IMR-90 (cell line): ENCODE measurements at regions not wholly inside any gene's neighbourhood (a gene's known extent, or its start where the extent isn't known, plus 50 kb on each side); places are given as distances from the start of the nearest gene placed in this dataset.

Experiments used
- ATAC-seq: fragments of 200-7000 bp; cut with Tn5 transposase; 2 replicates; pipeline ENCODE4 v1.9.1; 2020; ENCODE audit warnings: low read depth, mild to moderate bottlenecking, moderate library complexity
- BruUV-seq: library from RNA; stranded (reverse); fragments of 400-500 nt; replicated peaks from 2 replicates; lab custom pipeline; 2021; lab: Mats Ljungman, UMichigan
- CTCF ChIA-PET: fragments of 300-600 bp; formaldehyde crosslinking; extraction: SDS; loops from one replicate; lab custom pipeline; 2021; ENCODE audit warnings: antibody characterized with exemption; lab: Yijun Ruan, JAX
- POLR2A ChIA-PET: fragments of 300-600 bp; sonication (Branson Sonifier 250); formaldehyde crosslinking; loops from one replicate; lab custom pipeline; 2022; ENCODE audit warnings: antibody characterized with exemption; ENCODE audit not compliant: unreplicated experiment; lab: Charles Lee
- DNase-seq: peaks from one replicate; pipeline ENCODE4 v3.0.0; 2013
- H2AFZ ChIP-seq: replicated peaks from 2 replicates; pipeline ENCODE3; 2013; ENCODE audit warnings: low read length, mild to moderate bottlenecking; ENCODE audit not compliant: poor library complexity
- H2AK5ac ChIP-seq: 2 replicates; pipeline ENCODE4 v1.6.1; 2013; ENCODE audit warnings: low read depth, low read length, inconsistent platforms
- H2AK9ac ChIP-seq: replicated peaks from 2 replicates; pipeline ENCODE3; 2013; ENCODE audit warnings: mild to moderate bottlenecking, low read depth, low read length, moderate library complexity; ENCODE audit not compliant: poor library complexity
- H2BK120ac ChIP-seq: 2 replicates; pipeline ENCODE4 v1.6.1; 2013; ENCODE audit warnings: low read depth, low read length, inconsistent platforms
- H2BK15ac ChIP-seq: 3 replicates; pipeline ENCODE4 v1.6.1; 2013; ENCODE audit warnings: low read depth, low read length, inconsistent platforms
- H2BK20ac ChIP-seq: 2 replicates; pipeline ENCODE4 v1.6.1; 2013; ENCODE audit warnings: low read depth, mild to moderate bottlenecking, inconsistent platforms, low read length, moderate library complexity
- H2BK5ac ChIP-seq: 2 replicates; pipeline ENCODE4 v1.6.1; 2013; ENCODE audit warnings: mild to moderate bottlenecking, low read depth, low read length, inconsistent platforms; ENCODE audit not compliant: poor library complexity, severe bottlenecking
- H3K14ac ChIP-seq: replicated peaks from 2 replicates; pipeline ENCODE4 v1.6.1; 2013; ENCODE audit warnings: low read depth, low read length, inconsistent platforms
- H3K18ac ChIP-seq: 2 replicates; pipeline ENCODE4 v1.6.1; 2013; ENCODE audit warnings: low read depth, low read length, control low read depth
- H3K23ac ChIP-seq: 2 replicates; pipeline ENCODE4 v1.6.1; 2013; ENCODE audit warnings: low read depth, low read length, inconsistent platforms
- H3K27ac ChIP-seq: 2 replicates; pipeline ENCODE4 v1.5.1; 2013; ENCODE audit warnings: mild to moderate bottlenecking, control low read depth, low read length; ENCODE audit not compliant: insufficient read depth
- H3K27me3 ChIP-seq: 2 replicates; pipeline ENCODE4 v1.6.1; 2013; ENCODE audit warnings: low read length; ENCODE audit not compliant: control insufficient read depth, insufficient read depth
- H3K36me3 ChIP-seq: 2 replicates; pipeline ENCODE4 v1.6.1; 2013; ENCODE audit warnings: low read length, mixed read lengths; ENCODE audit not compliant: control insufficient read depth, insufficient read depth
- H3K4ac ChIP-seq: 2 replicates; pipeline ENCODE4 v1.6.1; 2013; ENCODE audit warnings: low read depth, low read length, inconsistent platforms
- H3K4me1 ChIP-seq: 2 replicates; pipeline ENCODE4 v1.6.1; 2013; ENCODE audit warnings: low read length, mixed read lengths; ENCODE audit not compliant: control insufficient read depth, insufficient read depth
- H3K4me2 ChIP-seq: 2 replicates; pipeline ENCODE4 v1.6.1; 2013; ENCODE audit warnings: low read depth, mild to moderate bottlenecking, control low read depth, low read length, moderate library complexity
- H3K4me3 ChIP-seq: 2 replicates; pipeline ENCODE4 v1.5.1; 2013; ENCODE audit warnings: low read depth, mild to moderate bottlenecking, control low read depth, low read length, moderate library complexity; ENCODE audit not compliant: insufficient read depth
- H3K56ac ChIP-seq: 2 replicates; pipeline ENCODE4 v1.6.1; 2013; ENCODE audit warnings: low read length, inconsistent platforms; ENCODE audit not compliant: insufficient read depth; ENCODE audit errors: extremely low read depth
- H3K79me1 ChIP-seq, 2 experiments: 2 replicates each; pipeline ENCODE4 v1.6.1; 2013; ENCODE audit warnings: low read length in 2 of 2, inconsistent platforms in 1 of 2, low read depth in 1 of 2
- H3K9ac ChIP-seq: 2 replicates; pipeline ENCODE4 v1.6.1; 2013; ENCODE audit warnings: low read depth, low read length, control low read depth
- H3K9me1 ChIP-seq: 2 replicates; pipeline ENCODE4 v1.6.1; 2013; ENCODE audit warnings: low read length, inconsistent platforms; ENCODE audit not compliant: insufficient read depth
- H3K9me3 ChIP-seq: 2 replicates; pipeline ENCODE4 v1.6.1; 2013; ENCODE audit warnings: low read length; ENCODE audit not compliant: control insufficient read depth, insufficient read depth
- H4K20me1 ChIP-seq: 2 replicates; pipeline ENCODE4 v1.6.1; 2013; ENCODE audit warnings: low read length, inconsistent platforms; ENCODE audit not compliant: insufficient read depth
- H4K5ac ChIP-seq: 2 replicates; pipeline ENCODE4 v1.6.1; 2013; ENCODE audit warnings: mild to moderate bottlenecking, low read depth, low read length, control low read depth
- H4K8ac ChIP-seq, 2 experiments: 2 replicates each; pipeline ENCODE4 v1.6.1; 2013; ENCODE audit warnings: low read depth in 2 of 2, low read length in 2 of 2, control low read depth in 1 of 2, inconsistent platforms in 1 of 2
- H4K91ac ChIP-seq: 2 replicates; pipeline ENCODE4 v1.6.1; 2013; ENCODE audit warnings: low read depth, low read length, inconsistent platforms; ENCODE audit not compliant: insufficient read depth
- BHLHE40 ChIP-seq: fragments of 150-350 bp; IDR thresholded peaks from 2 replicates; pipeline ENCODE4 v1.6.1; 2016; ENCODE audit warnings: mild to moderate bottlenecking, low read depth, low read length
- CEBPB ChIP-seq: IDR thresholded peaks from 2 replicates; pipeline ENCODE4 v1.6.1; 2012; ENCODE audit warnings: low read depth, low read length, improper control_type of control experiment
- CHD1 ChIP-seq: IDR thresholded peaks from 2 replicates; pipeline ENCODE4 v1.6.1; 2012; ENCODE audit warnings: low read depth, low read length, improper control_type of control experiment
- CTCF ChIP-seq: conservative IDR thresholded peaks from 2 replicates; pipeline ENCODE4 v1.5.1; 2012; ENCODE audit warnings: mild to moderate bottlenecking, low read depth, low read length, improper control_type of control experiment
- ELK1 ChIP-seq: fragments of 150-350 bp; IDR thresholded peaks from 2 replicates; pipeline ENCODE4 v1.6.1; 2016; ENCODE audit warnings: low read depth, mild to moderate bottlenecking, low read length, moderate library complexity, borderline replicate concordance
- MXI1 ChIP-seq: IDR thresholded peaks from 2 replicates; pipeline ENCODE4 v1.6.1; 2012; ENCODE audit warnings: low read depth, mild to moderate bottlenecking, low read length, moderate library complexity, borderline replicate concordance
- NFE2L2 ChIP-seq: fragments of 150-350 bp; IDR thresholded peaks from 2 replicates; pipeline ENCODE4 v1.6.1; 2016; ENCODE audit warnings: low read depth, mild to moderate bottlenecking, low read length
- RAD21 ChIP-seq: IDR thresholded peaks from 2 replicates; pipeline ENCODE4 v1.6.1; 2012; ENCODE audit warnings: low read length, improper control_type of control experiment
- RCOR1 ChIP-seq: IDR thresholded peaks from 2 replicates; pipeline ENCODE4 v1.6.1; 2012; ENCODE audit warnings: mild to moderate bottlenecking, low read length, improper control_type of control experiment; ENCODE audit not compliant: insufficient replicate concordance
- SMC3 ChIP-seq: fragments of 150-350 bp; IDR thresholded peaks from 2 replicates; pipeline ENCODE4 v1.6.1; 2016; ENCODE audit warnings: low read depth, mild to moderate bottlenecking, antibody characterized with exemption, low read length, moderate library complexity
- dilution Hi-C: fragments of 300-500 bp; cut with HindIII; formaldehyde crosslinking; loops from one replicate; pipeline ENCODE4 v1.14.3; 2018; ENCODE audit warnings: low sequenced_read_pairs; ENCODE audit not compliant: unreplicated experiment
- in situ Hi-C: fragments of 300-500 bp; cut with MboI; formaldehyde crosslinking; loops from 3 replicates; pipeline ENCODE4 v1.14.3; 2019; ENCODE audit warnings: low sequenced_read_pairs, inconsistent platforms, mixed read lengths
- intact Hi-C: fragments of 100-400 bp; cut with micrococcal nuclease; formaldehyde crosslinking; loops from 2 replicates; pipeline ENCODE4 v1.10.0; 2022

DNA sequence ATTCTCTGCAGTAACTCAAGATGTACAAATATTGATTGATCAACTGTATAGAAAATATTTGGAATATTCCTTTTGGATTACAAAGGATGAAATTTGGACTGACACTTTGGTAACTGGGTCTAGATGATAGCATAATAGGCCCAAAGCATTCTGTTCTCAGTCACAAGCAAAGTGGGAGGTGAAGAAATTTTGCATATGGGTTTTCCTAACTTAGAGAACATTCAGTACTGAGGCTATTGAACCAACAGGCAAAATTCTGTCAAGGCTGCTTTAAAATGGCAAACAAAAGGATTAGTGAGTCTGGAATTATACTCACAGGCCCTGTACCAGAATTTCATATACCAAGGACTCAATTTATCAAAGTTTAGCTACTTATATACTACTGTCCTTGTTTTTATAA lies 1020.6 kb downstream of the TLE4 start:
- no TSS peak for BruUV-seq

More for the DNA sequence above, 1020.6 kb downstream of the TLE4 start:
- H3K9me1 ChIP-seq = no peaks in the 10 kb centered on the region; the same call in 1 of the 2 replicates
- H3K4ac ChIP-seq = no peak overlapping the region
- no peak overlapping the region for H3K4me3 ChIP-seq
- H2AK5ac ChIP-seq = no peak overlapping the region
- intact Hi-C loops (no loop called here), in situ Hi-C loops (no loop called here), dilution Hi-C loops (no loop called here)
- ChIA-PET POLR2A (no interaction called here), CTCF (no interaction called here)
- H2AK9ac ChIP-seq = no peak overlapping the region
- no peak overlapping the region for H4K5ac ChIP-seq
- no peak overlapping the region for H2BK120ac ChIP-seq
- no peaks in the 10 kb centered on the region for H4K20me1 ChIP-seq
- no peak overlapping the region for H3K56ac ChIP-seq
- H4K8ac ChIP-seq = no peak overlapping the region
- H2BK5ac ChIP-seq = no peak overlapping the region
- no peak overlapping the region for H3K18ac ChIP-seq
- H2BK15ac ChIP-seq = no peak overlapping the region
- H3K27me3 ChIP-seq = no peaks in the 10 kb centered on the region
- H3K36me3 ChIP-seq = no peaks in the 10 kb centered on the region
- H4K91ac ChIP-seq = no peak overlapping the region
- no peak overlapping the region for H3K23ac ChIP-seq
- H3K9me3 ChIP-seq = no peaks in the 10 kb centered on the region
- no peak for TF ChIP-seq RCOR1
- no peak for TF ChIP-seq MXI1
- TF ChIP-seq ELK1 = no peak
- no peak for TF ChIP-seq BHLHE40
- no peak for TF ChIP-seq SMC3
- no peak for TF ChIP-seq CEBPB
- TF ChIP-seq NFE2L2 = no peak
- TF ChIP-seq RAD21 = no peak
- TF ChIP-seq CTCF = no peak
- no peak for TF ChIP-seq CHD1
- H2BK20ac ChIP-seq = no peak overlapping the region
- H3K14ac ChIP-seq = no peak overlapping the region
- no peak overlapping the region for H3K27ac ChIP-seq
- H3K4me1 ChIP-seq = no peaks in the 10 kb centered on the region
- DNase-seq (no peak), ATAC-seq (no peak)
- no peak overlapping the region for H2AFZ ChIP-seq
- H3K4me2 ChIP-seq = no peak overlapping the region
- H3K9ac ChIP-seq = no peak overlapping the region
- no peaks in the 10 kb centered on the region for H3K79me1 ChIP-seq
